ENCODE measurements at regions not wholly inside any gene's neighbourhood (a gene's known extent, or its start where the extent isn't known, plus 50 kb on each side); places are given as distances from the start of the nearest gene placed in this dataset.

DNA sequence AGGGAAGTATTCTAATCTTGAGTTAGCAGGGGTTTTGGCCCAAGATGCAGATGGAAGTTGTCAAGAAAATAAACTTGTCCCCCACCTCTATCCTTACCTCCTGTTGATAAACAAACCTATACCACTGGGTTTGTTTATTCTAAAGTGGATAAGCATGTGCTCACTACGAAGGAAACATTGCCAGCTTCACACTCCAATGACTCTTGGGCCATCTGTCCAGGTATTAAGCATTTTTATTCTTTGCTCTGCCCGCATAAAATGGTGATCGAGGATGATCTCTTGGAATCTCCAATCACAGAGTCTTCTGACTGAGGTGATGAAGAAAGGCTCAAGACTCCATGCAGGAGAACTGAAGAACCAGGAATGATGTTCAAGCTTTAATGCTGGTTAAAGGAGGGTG, 1908.4 kb upstream of the PIK3C3 start:
- TF ChIP-seq MAX (IDR thresholded peaks at IDR 0.05) (no peak), CTCF (IDR thresholded peaks at IDR 0.05; ENCODE audit: low read depth, low read length, missing input control) (no peak), TAF1 (conservative IDR thresholded peaks at IDR 0.05) (no peak), EGR1 (IDR thresholded peaks at IDR 0.05; ENCODE audit: low read depth in 2 of 2) (no peak), GABPA (IDR thresholded peaks at IDR 0.05 in 1 of 2, conservative IDR thresholded peaks at IDR 0.05 in 1 of 2) (no peak), RAD21 (IDR thresholded peaks at IDR 0.05) (no peak), FOXA1 (IDR thresholded peaks at IDR 0.05) (no peak), HNF4A (conservative IDR thresholded peaks at IDR 0.05) (no peak), YY1 (IDR thresholded peaks at IDR 0.05) (no peak), SP1 (IDR thresholded peaks at IDR 0.05) (no peak), JUND (IDR thresholded peaks at IDR 0.05) (no peak), FOXA2 (IDR thresholded peaks at IDR 0.05) (no peak), HNF4G (IDR thresholded peaks at IDR 0.05) (no peak)
- TF ChIP-seq, protein P1, sequence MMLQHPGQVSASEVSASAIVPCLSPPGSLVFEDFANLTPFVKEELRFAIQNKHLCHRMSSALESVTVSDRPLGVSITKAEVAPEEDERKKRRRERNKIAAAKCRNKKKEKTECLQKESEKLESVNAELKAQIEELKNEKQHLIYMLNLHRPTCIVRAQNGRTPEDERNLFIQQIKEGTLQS (IDR thresholded peaks at IDR 0.05): no peak

Measured in liver (tissue), 3 donors.